HG02763 (cell line): ENCODE measurements at regions not wholly inside any gene's neighbourhood (a gene's known extent, or its start where the extent isn't known, plus 50 kb on each side); places are given as distances from the start of the nearest gene placed in this dataset.
"Not testable (repeated sequence)": the region's sequence is repeated elsewhere in the genome, so short reads cannot be mapped to it uniquely, and the experiment has no call there.

Source experiments
- ATAC-seq: cut with Tn5 transposase; IDR thresholded peaks from one replicate; pipeline ENCODE4 v1.9.1; 2021; ENCODE audit warnings: mild to moderate bottlenecking, moderate library complexity; ENCODE audit not compliant: unreplicated experiment

DNA sequence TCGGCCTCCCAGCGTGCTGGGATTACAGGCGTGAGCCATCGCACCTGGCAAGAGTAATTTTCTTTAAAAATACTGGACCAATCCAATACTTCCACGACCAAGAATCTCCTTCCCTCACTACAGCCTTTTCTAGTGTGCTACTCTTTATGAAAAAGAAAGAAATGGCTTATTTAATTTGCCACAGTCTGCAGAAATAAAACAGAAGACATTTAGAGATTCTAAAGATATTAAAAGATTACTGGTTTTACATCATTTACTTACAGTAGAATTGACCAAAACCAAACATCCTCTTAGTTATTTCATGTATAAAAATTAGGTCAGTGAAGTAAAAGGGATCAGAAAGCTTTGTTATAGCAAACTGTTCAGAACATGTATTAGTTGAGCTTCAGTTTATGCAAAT, 679.6 kb downstream of the MAT2B start:
- ATAC-seq: no peak

DNA sequence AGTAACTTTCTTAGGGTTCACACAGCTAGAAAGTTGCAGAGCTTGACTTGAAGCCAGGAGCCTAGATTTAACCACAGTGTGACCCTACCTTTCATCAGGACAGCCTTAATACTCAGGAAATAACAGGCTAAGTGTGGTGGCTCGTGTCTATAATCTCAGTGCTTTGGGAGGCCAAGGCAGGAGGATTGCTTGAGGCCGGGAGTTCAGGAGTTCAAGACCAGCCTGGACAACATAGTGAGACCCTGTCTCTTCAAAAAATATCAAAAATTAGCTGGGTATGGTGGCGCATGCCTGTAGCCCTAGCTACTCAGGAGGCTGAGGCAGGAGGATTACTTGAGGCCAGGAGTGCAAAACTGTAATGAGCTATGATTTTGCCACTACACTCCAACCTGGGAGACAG, 681.1 kb downstream of the MAT2B start:
- no peak for ATAC-seq

DNA sequence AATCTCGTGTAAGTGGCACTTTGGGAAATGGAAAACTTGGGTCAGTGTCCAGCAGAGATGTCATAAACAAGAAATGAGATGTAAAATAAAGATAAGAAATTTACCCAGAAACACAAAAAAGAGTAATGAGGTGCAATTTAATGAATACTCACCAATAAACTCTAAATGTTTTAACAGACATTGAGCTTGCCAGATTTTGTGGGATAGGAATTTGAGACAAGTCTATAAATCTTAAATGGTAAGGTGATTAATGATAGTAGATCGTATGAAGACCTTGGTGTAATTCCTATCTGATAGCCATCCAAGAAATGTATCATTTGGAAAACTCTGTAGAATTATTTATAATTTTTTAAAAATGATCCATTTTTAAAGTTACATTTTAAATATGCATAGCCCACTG, 682.4 kb downstream of the MAT2B start:
- ATAC-seq: no peak

DNA sequence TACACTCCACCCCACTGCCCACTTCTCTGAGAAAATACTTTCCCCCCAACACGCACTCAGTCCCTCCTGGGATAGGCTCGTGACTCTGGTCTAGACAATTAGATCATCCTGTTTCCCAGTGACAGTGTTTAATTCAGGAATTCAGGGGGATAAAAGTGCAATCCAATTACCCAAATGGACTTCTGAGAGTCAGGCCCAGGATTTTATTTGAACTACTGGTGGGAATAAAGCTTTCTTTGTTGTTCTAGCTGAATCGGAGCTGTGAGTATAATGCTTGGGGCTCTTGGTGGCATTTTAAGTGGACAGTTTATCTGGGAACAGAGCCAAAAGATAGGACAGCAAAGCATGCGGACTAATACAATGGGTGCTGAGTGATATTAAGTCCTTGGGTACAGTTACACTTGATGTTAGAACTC, 683.3 kb downstream of the MAT2B start:
- ATAC-seq: no peak

DNA sequence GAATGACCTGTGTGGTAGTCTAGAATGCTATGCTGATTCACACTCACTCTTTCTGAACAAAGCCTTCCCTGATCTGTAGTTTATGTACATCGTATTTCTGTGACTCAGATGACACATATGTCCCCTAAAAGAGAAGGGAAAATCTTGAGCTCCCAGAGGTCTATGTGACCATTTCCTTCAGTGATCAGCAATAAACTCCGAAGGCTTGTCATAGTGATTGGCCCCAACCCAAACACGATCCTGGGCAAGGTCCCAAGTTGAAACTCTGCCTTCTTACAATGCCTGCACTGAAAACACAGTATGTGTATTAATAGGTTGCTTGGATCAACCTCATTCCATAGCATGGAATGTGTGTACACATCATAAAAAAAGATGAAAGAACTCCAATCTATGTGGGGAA, 685.8 kb downstream of the MAT2B start:
- ATAC-seq: no peak

DNA sequence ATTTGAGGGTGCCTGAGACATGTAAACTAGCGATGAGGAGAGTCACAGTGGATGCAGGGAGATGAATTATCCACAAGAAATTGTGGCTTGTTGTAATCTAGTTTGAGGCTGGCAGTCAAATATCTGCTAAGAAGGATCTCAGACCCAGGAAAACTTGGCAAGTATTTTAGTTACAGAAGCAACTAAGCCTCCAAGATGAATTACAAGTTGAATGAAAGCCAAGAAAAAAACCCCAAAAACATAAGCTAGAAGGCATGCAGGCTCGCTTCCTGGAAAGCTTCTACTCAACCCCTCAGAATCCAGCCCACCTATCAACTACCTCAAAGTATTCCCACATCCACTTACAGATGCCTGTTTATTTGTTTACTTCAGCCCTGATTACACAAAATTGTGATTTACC, 696.9 kb downstream of the MAT2B start:
- ATAC-seq: no peak

DNA sequence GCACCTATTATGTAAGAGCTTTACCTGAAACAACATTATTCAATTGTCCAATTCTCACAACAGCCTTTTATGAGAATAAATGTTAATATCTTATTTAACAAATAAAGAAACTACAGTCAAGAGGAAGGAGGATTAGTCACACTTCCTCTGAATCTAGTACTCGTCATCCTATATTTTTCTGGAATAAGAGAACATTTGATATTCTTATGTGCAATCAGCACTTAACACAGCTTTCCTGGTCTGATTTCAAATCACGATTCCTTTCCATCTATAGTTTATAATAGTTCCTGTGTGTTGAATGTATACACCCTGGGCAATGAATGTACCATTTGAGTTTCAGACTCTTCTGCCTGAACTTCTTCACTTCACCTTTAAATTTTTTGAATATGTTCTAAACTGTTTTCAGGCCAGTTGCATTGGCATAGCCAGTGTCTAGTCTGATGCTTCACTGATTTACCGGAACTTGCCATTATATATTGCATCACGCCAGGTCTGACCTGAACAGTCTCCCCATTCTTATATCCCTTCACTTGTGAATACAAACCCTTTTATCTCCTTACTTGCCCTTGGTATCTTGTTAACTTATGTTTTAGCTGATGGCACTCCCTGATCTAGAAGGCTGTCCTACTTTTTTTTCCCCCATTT, 698.3 kb downstream of the MAT2B start:
- no peak for ATAC-seq

DNA sequence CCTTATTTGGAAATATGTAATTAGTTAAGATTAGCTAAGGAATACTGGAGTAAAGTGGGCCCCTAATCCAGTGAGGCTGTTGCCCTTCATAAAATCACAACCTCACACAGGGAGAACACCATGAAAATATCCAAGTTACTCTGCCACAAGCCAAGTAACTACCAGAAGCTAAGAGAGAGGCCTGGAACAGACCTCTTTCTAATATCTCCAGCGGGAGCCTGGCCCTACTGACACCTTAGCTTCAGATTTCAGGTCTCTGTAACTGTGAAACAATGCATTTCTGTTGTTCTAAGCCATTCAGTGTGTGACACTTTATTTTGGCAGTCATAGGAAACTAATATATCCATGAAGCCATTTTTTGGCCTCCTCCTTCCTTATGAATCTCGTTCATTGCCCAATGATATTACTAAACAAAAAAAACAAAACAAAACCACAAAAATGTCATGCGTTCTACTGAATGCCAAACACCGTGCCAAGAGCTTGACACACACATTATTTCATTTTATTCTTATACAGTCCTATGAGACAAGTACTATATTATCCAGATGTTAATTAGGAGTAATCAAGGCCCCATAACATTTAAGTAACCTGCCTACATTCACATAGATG, 699.0 kb downstream of the MAT2B start:
- ATAC-seq: no peak

DNA sequence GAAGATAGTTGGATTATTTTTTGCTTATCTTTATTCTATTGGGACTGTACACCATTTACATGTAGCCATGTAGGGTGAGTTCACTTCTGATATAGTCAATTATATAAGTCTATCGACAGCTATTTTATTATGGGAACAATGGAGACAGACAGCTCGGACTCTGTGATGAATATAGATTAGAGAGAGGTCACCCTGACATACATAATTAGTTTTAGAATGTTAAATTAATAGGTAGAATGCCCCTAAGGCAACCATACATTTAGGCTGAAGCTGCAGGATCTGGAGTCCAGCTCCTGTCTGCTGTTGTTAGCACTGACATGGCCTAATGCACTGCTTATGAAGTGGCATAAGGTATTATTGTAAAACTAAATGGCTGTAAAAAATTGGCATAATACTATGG, 700.8 kb downstream of the MAT2B start:
- ATAC-seq: no peak

DNA sequence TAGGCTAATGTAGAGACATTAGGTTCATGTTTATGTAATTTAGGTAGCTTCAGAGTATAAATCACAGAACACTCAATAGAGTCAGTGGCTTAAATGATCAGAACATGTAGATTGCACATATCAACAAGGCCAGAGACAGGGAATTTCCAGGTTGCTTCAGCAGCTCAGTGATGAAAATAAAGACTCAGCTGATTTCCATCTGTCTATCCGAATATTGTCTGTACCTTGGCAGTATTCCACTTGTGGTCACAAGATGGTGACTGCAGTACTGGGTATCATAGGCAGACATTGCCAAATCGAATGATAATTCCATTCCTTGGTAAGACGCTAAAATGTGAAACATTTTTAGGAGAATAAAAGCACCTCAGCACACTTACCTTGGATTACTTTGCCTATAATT, 702.2 kb downstream of the MAT2B start:
- no peak for ATAC-seq

DNA sequence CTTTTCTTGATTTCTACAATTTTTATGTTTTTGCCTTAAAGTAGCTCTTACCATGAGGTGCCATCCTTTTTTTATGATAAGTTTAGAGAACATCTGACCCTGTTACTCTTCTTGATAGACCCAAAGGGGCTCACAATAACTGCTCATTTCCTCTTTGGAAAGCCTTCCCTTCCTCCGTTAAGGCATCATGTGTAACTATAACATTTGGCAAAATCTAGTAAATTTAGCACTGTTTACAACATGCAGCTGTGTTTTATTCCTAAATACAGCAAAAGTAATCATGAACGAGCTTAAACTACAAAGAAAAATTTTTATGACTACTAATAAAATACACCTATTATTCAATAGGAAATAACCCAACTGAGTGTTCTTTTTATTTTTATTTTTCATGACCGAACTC, 705.1 kb downstream of the MAT2B start:
- no peak for ATAC-seq

DNA sequence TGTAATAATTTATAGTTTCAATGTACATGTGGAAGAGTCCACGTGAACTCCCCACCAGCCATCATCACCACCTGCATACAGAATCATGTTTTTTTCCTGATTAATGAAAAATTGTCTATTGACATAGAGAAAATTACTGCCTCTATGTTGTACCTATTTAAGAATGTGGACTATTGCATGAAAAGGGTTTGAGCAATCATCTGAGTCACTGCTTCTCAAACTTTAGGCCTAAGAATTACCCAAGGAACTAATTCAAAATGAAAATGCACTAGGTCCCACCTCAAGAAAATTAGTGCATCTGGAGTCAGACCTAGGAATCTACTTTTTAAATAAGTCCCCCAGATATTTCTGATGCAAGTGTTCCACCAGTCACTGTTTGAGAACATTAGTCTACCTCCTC, 709.3 kb downstream of the MAT2B start:
- no peak for ATAC-seq

DNA sequence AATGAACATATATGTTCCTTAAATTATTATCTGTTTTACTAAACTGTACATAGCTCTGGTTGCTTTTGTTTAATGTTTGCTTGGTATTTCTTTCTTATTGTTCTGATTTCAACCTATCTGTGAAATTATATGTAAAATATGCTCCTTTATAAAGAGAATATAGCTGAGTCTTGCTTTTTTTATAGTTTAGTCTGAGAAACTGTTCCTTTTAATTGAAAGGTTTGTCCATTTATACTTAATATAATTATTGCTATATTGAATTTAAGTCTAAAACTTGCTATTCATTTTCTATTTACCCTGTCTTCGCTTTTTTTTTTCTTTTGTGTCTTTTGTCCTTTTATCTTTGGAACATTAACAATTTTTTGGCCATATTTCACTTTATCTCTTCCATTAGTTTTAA, 712.0 kb downstream of the MAT2B start:
- ATAC-seq: no peak

DNA sequence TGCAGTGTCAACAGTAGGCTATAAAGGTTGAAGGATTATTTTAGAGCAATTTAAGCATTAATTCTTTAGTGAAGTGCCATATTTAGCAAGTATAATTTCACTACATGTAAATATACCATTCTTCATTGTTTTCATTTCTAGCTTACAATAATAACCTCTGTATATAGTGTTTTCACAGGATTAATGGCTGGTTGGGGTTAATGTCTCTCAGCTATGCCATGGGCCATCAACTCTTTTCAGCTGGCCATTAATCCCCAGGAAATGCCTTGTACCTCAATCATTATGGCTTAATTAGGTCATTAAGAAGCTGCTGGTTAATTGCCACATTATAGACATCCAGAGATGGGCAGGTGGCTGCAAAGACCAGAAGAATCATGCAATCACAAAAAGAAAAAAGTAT, 715.1 kb downstream of the MAT2B start:
- ATAC-seq: no peak

DNA sequence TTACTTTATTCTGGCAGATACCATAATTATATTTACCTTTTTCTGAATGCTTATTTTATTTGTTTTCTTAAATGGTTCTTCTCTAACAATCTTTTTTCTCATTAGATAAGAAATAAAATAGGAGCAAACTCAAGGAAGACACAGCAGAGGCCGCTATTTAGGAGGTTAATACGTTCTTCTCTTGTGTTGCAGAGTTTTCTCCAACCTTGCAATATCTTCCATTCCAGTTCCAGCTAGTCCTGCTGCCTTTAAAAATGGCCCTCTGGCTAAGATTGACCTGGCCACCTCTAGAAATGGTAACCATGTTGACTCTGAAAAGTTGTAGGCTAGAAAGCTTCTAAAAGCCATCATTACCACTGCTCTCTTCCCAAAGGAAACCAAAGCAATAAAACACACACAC, 718.8 kb downstream of the MAT2B start:
- no peak for ATAC-seq

DNA sequence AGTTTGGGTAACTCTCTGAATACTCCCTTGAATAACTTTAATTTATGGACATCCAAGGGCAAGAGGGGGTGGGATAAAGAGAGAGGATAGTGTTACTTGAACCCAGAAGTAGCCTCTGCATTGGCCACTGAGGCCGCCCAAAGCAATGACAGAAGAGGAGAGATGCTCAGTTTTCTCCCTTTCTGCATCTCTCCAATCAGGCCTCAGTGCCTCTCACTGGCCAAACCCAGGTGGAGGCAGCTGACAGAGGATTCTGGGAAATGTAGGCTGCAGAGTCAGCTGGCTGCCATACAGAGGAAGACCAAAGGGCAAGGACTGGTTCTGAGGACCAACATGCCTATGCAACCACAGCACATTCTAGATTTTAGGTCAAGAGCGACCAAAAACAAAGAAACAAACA, 719.4 kb downstream of the MAT2B start:
- no peak for ATAC-seq

DNA sequence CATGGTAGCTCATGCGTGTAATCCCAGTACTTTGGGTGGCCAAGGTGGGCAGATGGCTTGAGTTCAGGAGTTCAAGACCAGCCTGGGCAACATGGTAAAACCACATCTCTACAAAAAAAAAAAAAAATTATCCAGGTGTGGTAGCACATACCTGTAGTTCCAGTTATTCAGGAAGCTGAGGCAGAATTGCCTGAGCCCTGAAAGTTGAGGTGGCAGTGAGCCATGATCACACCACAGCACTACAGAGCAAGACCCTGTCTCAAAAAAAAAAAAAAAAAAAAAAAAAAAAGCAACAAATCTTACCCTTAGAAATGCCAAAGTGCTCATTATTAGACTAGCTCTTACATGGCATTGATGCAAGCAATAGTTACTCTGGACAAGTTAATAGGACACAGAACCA, 724.9 kb downstream of the MAT2B start:
- ATAC-seq: no peak

DNA sequence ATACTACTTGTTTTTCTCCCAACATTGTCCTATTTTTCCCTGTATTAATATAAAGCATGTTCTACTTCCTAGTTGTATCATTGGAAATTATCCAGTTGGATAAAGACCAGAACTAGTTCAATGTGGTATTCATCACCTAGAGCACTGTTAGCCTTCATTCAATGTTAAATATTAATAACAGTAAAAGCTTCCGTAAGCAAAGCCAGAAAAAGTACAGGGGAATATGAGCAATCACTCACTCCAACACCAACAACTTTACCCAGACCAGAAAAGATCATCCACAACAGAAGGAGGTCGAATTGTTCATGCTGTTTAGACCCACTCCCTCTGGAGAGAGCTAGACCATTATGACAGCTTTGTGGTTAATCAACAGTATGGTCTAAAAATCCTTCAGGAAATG, 728.4 kb downstream of the MAT2B start:
- no peak for ATAC-seq

DNA sequence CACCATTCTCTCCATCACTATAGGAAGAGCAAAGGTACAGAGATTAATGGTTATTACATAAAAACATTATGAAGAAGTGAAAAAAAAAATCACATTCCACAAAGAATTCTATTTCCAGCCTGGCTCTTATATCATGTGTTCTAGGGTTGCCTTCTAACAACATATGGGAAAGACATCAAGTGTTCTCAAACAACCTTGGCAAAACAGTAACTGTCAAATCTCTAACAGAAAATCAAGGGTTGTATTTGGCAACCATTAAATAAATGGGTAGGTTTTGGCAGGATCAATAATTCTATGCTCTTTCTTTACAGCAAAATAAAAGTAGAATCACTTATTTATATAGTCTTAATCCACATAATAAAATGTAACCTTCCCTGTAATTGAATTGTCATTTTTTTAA, 728.9 kb downstream of the MAT2B start:
- no peak for ATAC-seq

DNA sequence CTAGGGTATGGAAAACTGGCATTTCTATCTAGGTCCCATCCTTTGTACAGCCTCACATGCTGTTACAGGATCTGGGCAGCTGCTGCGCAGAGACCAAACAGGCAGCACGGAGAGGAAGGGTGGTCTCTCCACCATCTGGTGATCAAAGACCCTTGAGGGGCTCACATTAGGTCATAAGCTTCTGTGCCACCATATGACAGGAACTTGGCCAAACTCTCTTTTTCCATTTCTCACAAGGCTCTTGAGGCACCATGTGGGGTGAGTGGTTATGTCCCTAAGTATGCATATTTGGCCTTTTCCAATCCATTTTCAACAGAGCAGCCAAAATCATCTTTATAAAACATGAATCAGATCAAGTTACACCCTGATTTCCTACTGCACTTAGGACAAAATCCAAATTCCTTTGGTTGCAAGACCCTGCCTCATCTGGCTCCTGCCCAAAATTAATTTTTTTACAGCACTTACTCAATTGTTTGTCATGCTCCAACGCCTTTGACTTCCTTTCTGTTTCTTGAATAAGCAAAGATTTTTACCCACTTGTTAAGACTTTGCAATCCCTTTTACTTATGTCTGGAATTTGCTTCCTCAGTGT, 730.0 kb downstream of the MAT2B start:
- ATAC-seq: no peak

DNA sequence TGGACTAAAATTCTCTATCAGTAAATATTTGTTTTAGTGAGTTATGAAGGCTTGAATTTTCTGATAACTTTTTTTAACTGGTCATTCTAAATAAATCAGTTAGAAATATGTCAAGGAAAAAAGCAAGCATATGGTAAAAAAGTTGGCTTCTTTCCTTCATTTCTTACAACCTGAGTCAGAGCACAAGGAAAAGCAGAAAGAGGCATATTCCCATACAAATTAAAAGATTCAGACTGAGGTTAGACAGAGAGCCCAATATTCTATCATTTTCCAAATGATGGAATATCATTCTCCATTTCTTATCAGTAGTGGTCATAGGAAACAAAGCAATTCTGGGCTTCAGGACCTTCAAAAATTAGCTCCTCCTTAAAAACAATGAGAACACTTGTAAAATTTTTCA, 732.1 kb downstream of the MAT2B start:
- no peak for ATAC-seq

DNA sequence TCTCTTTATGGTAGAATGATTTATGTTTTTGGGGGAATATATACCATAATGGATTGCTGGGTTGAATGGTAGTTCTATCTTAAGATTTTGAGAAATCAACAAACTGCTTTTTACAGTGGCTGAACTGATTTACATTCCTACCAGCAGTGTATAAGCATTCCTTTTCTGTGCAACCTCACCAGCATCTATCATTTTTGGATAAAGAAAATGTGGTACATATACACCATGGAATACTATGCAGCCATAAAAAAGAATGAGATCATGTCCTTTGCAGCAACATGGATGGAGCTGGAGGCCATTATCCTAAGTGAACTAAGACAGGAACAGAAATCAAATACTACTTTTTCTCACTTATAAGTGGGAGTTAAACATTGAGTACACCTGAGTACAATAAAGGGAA, 746.4 kb downstream of the MAT2B start:
- not testable (repeated sequence) for ATAC-seq

DNA sequence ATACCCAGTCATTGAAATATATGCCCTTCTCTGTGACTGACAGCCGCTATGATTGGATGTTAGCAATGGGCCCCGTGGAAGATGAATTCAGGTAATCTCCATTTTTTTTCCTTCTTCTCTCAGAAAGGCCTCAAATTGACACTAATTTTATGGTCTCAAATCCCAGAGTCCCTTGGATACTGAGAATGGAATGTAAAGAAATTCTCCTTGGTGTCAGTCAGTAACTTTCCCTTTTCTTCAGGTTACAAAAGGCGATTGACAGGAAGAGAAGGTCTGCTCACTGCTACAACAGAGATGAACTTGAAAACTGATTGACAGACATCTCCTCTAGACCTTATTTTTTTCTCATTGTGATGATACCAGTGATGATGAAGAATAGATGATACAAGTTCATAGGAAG, 748.3 kb downstream of the MAT2B start:
- ATAC-seq: no peak
